ENCODE measurements at regions not wholly inside any gene's neighbourhood (a gene's known extent, or its start where the extent isn't known, plus 50 kb on each side); places are given as distances from the start of the nearest gene placed in this dataset.

- H3K9me2 ChIP-seq (ENCODE audit: insufficient read depth): no peaks in the 10 kb centered on the region
- RAD21 ChIA-PET (ENCODE audit: low non-redundant PET in 1 of 2, low total read pairs in 2 of 2, uncharacterized antibody in 2 of 2, unreplicated experiment in 2 of 2): no interaction called here
- no peak overlapping the region for H3K4me2 ChIP-seq (ENCODE audit: low read length)
- CTCF ChIA-PET: no interaction called here
- TF ChIP-seq SIN3A (IDR thresholded peaks at IDR 0.05; ENCODE audit: low read depth) (no peak), SRF (IDR thresholded peaks at IDR 0.05; ENCODE audit: low read depth) (no peak), RAD21 (IDR thresholded peaks at IDR 0.05; ENCODE audit: low read depth) (no peak), POLR2A (IDR thresholded peaks at IDR 0.05; ENCODE audit: borderline replicate concordance, extremely low read depth, insufficient read depth, insufficient read length) (no peak), REST (IDR thresholded peaks at IDR 0.05; ENCODE audit: low read depth) (no peak), CBX3 (IDR thresholded peaks at IDR 0.05; ENCODE audit: low read depth) (no peak), JUND (IDR thresholded peaks at IDR 0.05) (no peak), EGR1 (IDR thresholded peaks at IDR 0.05; ENCODE audit: low read depth) (no peak), EZH2phosphoT487 (IDR thresholded peaks at IDR 0.05; ENCODE audit: borderline replicate concordance) (no peak), CEBPB (IDR thresholded peaks at IDR 0.05; ENCODE audit: low read depth) (no peak), SP1 (IDR thresholded peaks at IDR 0.05; ENCODE audit: low read depth) (no peak), EZH2 (IDR thresholded peaks at IDR 0.05) (no peak), TCF7L2 (IDR thresholded peaks at IDR 0.05; ENCODE audit: borderline replicate concordance, extremely low read depth, insufficient read depth, insufficient read length) (no peak), ATF3 (IDR thresholded peaks at IDR 0.05) (no peak)
- TF ChIP-seq, protein P1, sequence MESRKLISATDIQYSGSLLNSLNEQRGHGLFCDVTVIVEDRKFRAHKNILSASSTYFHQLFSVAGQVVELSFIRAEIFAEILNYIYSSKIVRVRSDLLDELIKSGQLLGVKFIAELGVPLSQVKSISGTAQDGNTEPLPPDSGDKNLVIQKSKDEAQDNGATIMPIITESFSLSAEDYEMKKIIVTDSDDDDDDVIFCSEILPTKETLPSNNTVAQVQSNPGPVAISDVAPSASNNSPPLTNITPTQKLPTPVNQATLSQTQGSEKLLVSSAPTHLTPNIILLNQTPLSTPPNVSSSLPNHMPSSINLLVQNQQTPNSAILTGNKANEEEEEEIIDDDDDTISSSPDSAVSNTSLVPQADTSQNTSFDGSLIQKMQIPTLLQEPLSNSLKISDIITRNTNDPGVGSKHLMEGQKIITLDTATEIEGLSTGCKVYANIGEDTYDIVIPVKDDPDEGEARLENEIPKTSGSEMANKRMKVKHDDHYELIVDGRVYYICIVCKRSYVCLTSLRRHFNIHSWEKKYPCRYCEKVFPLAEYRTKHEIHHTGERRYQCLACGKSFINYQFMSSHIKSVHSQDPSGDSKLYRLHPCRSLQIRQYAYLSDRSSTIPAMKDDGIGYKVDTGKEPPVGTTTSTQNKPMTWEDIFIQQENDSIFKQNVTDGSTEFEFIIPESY (IDR thresholded peaks at IDR 0.05; ENCODE audit: extremely low read depth, insufficient replicate concordance, low read length): no peak
- BruUV-seq (replicated peaks): no TSS peak
- H3K9me3 ChIP-seq (ENCODE audit: control insufficient read depth in 1 of 2, insufficient read depth in 1 of 2, low read depth in 1 of 2, low read length in 2 of 2): peaks cover 7 to 15% of the 10 kb centered on the region in 2 experiments
- intact Hi-C loops (cut with micrococcal nuclease): no loop called here
- no peaks in the 10 kb centered on the region for H3K27me3 ChIP-seq (ENCODE audit: insufficient read depth, low read length)
- no peak overlapping the region for H3K27ac ChIP-seq (ENCODE audit: low read depth, low read length)
- H3K9ac ChIP-seq (ENCODE audit: low read length): no peak overlapping the region
- H3K79me2 ChIP-seq (ENCODE audit: insufficient read depth, low read length): no peaks in the 10 kb centered on the region
- ATAC-seq: no peak
- H3K4me3 ChIP-seq (replicated peaks in 1 of 2; ENCODE audit: low read depth in 1 of 2, low read length in 2 of 2): no peak overlapping the region
- no peaks in the 10 kb centered on the region for H4K20me1 ChIP-seq (ENCODE audit: insufficient read depth)
- POLR2A ChIA-PET: no interaction called here
- H3K4me1 ChIP-seq (ENCODE audit: control insufficient read depth in 1 of 2, insufficient read depth in 2 of 2, low read length in 2 of 2): no peaks in the 10 kb centered on the region
- no peak for DNase-seq (ENCODE audit: low read depth, low spot score)
- H2AFZ ChIP-seq (ENCODE audit: low read depth, low read length, poor library complexity, severe bottlenecking): no peak overlapping the region
- H3K36me3 ChIP-seq (ENCODE audit: control insufficient read depth in 1 of 2, insufficient read depth in 2 of 2, low read length in 2 of 2): no peaks in the 10 kb centered on the region
Observed at GRCh38 chr5:12332480-12332879, 428.2 kb upstream of the CTNND2 start.

All from HCT116 (cell line).